HCT116 (cell line): ENCODE measurements at regions not wholly inside any gene's neighbourhood (a gene's known extent, or its start where the extent isn't known, plus 50 kb on each side); places are given as distances from the start of the nearest gene placed in this dataset.

Source experiments
- ATAC-seq: fragments of 200-7000 bp; cut with Tn5 transposase; 2 replicates; pipeline ENCODE4 v1.9.1; 2020; ENCODE audit warnings: mild to moderate bottlenecking, moderate library complexity
- BruUV-seq: library from RNA; stranded (reverse); fragments of 400-500 nt; replicated peaks from 2 replicates; lab custom pipeline; 2021; lab: Mats Ljungman, UMichigan
- CTCF ChIA-PET: fragments of 300-600 bp; sonication (Branson Sonifier 250); formaldehyde crosslinking; loops from one replicate; lab custom pipeline; 2021; ENCODE audit warnings: antibody characterized with exemption; lab: Charles Lee
- POLR2A ChIA-PET: fragments of 300-600, 350-600 bp; sonication (Branson Sonifier 250); formaldehyde crosslinking; loops from one replicate; lab custom pipeline; 2021; ENCODE audit warnings: antibody characterized with exemption; lab: Charles Lee
- RAD21 ChIA-PET, 2 experiments: fragments of 300-600 bp; sonication (Branson Sonifier 250); formaldehyde crosslinking; loops; one replicate each; lab custom pipeline; 2023; ENCODE audit warnings: low total read pairs in 2 of 2; ENCODE audit not compliant: uncharacterized antibody in 2 of 2, unreplicated experiment in 2 of 2, low non-redundant PET in 1 of 2; lab: Charles Lee
- DNase-seq: peaks from one replicate; pipeline ENCODE4 v3.0.0-alpha.2; 2010; ENCODE audit warnings: low read depth, low spot score
- H2AFZ ChIP-seq: fragments of 200-600 bp; shearing (Covaris generic), sonication (generic); 2 replicates; pipeline ENCODE4 v1.6.1; 2017; ENCODE audit warnings: low read depth, mixed run types, mixed read lengths, antibody characterized with exemption, low read length; ENCODE audit not compliant: poor library complexity, severe bottlenecking
- H3K27ac ChIP-seq: 2 replicates; pipeline ENCODE4 v1.5.1; 2012; ENCODE audit warnings: low read depth, low read length
- H3K27me3 ChIP-seq: fragments of 200-600 bp; sonication (generic); 2 replicates; pipeline ENCODE4 v1.6.1; 2016; ENCODE audit warnings: mixed run types, low read length, mixed read lengths; ENCODE audit not compliant: insufficient read depth
- H3K36me3 ChIP-seq, 2 experiments: fragments of 200-500 bp in 1 of 2; fragments of 200-600 bp in 1 of 2; sonication (Bioruptor generic) in 1 of 2; sonication (generic) in 1 of 2; 2 replicates each; pipeline versions ENCODE4 v1.5.1 to v1.6.1; 2014 to 2016; ENCODE audit warnings: low read length in 2 of 2, inconsistent platforms in 1 of 2, mixed read lengths in 1 of 2, mixed run types in 1 of 2; ENCODE audit not compliant: insufficient read depth in 2 of 2, control insufficient read depth in 1 of 2
- H3K4me1 ChIP-seq, 2 experiments: fragments of 200-600 bp in 1 of 2; sonication (generic) in 1 of 2; 2 replicates each; pipeline versions ENCODE4 v1.5.1 to v1.6.1; 2012 to 2017; ENCODE audit warnings: low read length in 2 of 2, inconsistent platforms in 1 of 2, mild to moderate bottlenecking in 1 of 2, mixed read lengths in 1 of 2, mixed run types in 1 of 2, moderate library complexity in 1 of 2; ENCODE audit not compliant: insufficient read depth in 2 of 2, control insufficient read depth in 1 of 2
- H3K4me2 ChIP-seq: fragments of 200-600 bp; sonication (generic); 2 replicates; pipeline ENCODE4 v1.6.1; 2017; ENCODE audit warnings: mixed run types, low read length, mixed read lengths
- H3K4me3 ChIP-seq, 2 experiments: fragments of 200-600 bp in 1 of 2; sonication (generic) in 1 of 2; replicated peaks in 1 of 2; 2 replicates each; pipeline ENCODE4 v1.5.1; 2011 to 2016; ENCODE audit warnings: low read length in 2 of 2, control low read depth in 1 of 2, low read depth in 1 of 2, mild to moderate bottlenecking in 1 of 2, mixed read lengths in 1 of 2, mixed run types in 1 of 2
- H3K79me2 ChIP-seq: fragments of 200-600 bp; sonication (generic); 2 replicates; pipeline ENCODE4 v1.6.1; 2017; ENCODE audit warnings: mild to moderate bottlenecking, mixed run types, low read length, moderate library complexity, mixed read lengths; ENCODE audit not compliant: insufficient read depth
- H3K9ac ChIP-seq: fragments of 200-600 bp; sonication (generic); 2 replicates; pipeline ENCODE4 v1.6.1; 2016; ENCODE audit warnings: low read length, mixed read lengths
- H3K9me2 ChIP-seq: fragments of 200-600 bp; sonication (generic), shearing (Covaris generic); 2 replicates; pipeline ENCODE4 v1.6.1; 2017; ENCODE audit warnings: mixed run types, mild to moderate bottlenecking, moderate library complexity; ENCODE audit not compliant: insufficient read depth
- H3K9me3 ChIP-seq, 2 experiments: fragments of 200-500 bp in 1 of 2; fragments of 200-600 bp in 1 of 2; sonication (Bioruptor generic) in 1 of 2; sonication (generic) in 1 of 2; 2 replicates each; pipeline ENCODE4 v1.6.1; 2014 to 2017; ENCODE audit warnings: low read length in 2 of 2, mixed read lengths in 2 of 2, inconsistent platforms in 1 of 2, low read depth in 1 of 2, mild to moderate bottlenecking in 1 of 2, mixed run types in 1 of 2, moderate library complexity in 1 of 2; ENCODE audit not compliant: control insufficient read depth in 1 of 2, insufficient read depth in 1 of 2
- H4K20me1 ChIP-seq: fragments of 200-600 bp; sonication (generic), shearing (Covaris generic); 2 replicates; pipeline ENCODE4 v1.6.1; 2017; ENCODE audit warnings: mixed run types, mild to moderate bottlenecking, moderate library complexity; ENCODE audit not compliant: insufficient read depth
- CBX3 ChIP-seq: IDR thresholded peaks from 2 replicates; pipeline ENCODE4 v1.6.1; 2012; ENCODE audit warnings: low read depth
- EGR1 ChIP-seq: IDR thresholded peaks from 2 replicates; pipeline ENCODE4 v1.6.1; 2012; ENCODE audit warnings: low read depth
- ELF1 ChIP-seq: IDR thresholded peaks from 2 replicates; pipeline ENCODE4 v1.6.1; 2012; ENCODE audit warnings: low read depth, borderline replicate concordance
- EZH2 ChIP-seq: fragments of 200-600 bp; sonication (generic); IDR thresholded peaks from 2 replicates; pipeline ENCODE4 v1.6.1; 2017; ENCODE audit warnings: antibody characterized with exemption, mixed run types
- EZH2phosphoT487 ChIP-seq: fragments of 200-600 bp; IDR thresholded peaks from 2 replicates; pipeline ENCODE4 v1.6.1; 2018; ENCODE audit warnings: antibody characterized with exemption, borderline replicate concordance
- FOSL1 ChIP-seq: IDR thresholded peaks from 2 replicates; pipeline ENCODE4 v1.6.1; 2012; ENCODE audit warnings: low read depth
- MAX ChIP-seq: IDR thresholded peaks from 2 replicates; pipeline ENCODE4 v1.6.1; 2012
- POLR2AphosphoS5 ChIP-seq: IDR thresholded peaks from 2 replicates; pipeline ENCODE4 v1.6.1; 2011; ENCODE audit warnings: mild to moderate bottlenecking, low read depth, low read length, moderate library complexity
- RAD21 ChIP-seq: IDR thresholded peaks from 2 replicates; pipeline ENCODE4 v1.6.1; 2012; ENCODE audit warnings: low read depth, mild to moderate bottlenecking
- TCF7L2 ChIP-seq: IDR thresholded peaks from 2 replicates; pipeline ENCODE4 v1.7.0; 2011; ENCODE audit warnings: borderline replicate concordance, inconsistent platforms; ENCODE audit not compliant: insufficient read depth, insufficient read length; ENCODE audit errors: extremely low read depth
- YY1 ChIP-seq: IDR thresholded peaks from 2 replicates; pipeline ENCODE4 v1.6.1; 2011; ENCODE audit warnings: low read length, low read depth, moderate library complexity, mild to moderate bottlenecking; ENCODE audit not compliant: insufficient replicate concordance; ENCODE audit errors: extremely low read depth
- ZBTB33 ChIP-seq: IDR thresholded peaks from 2 replicates; pipeline ENCODE4 v1.6.1; 2011; ENCODE audit warnings: mild to moderate bottlenecking, low read length, moderate library complexity; ENCODE audit not compliant: insufficient replicate concordance; ENCODE audit errors: extremely low read depth
- ZNF274 ChIP-seq: fragments of 200-500 bp; sonication (Bioruptor generic); IDR thresholded peaks from 2 replicates; pipeline ENCODE4 v1.6.1; 2014; ENCODE audit warnings: mild to moderate bottlenecking, low read depth, low read length, inconsistent platforms
- intact Hi-C: fragments of 100-400 bp; cut with micrococcal nuclease; formaldehyde crosslinking; loops from 2 replicates; pipeline ENCODE4 v1.10.0; 2022

DNA sequence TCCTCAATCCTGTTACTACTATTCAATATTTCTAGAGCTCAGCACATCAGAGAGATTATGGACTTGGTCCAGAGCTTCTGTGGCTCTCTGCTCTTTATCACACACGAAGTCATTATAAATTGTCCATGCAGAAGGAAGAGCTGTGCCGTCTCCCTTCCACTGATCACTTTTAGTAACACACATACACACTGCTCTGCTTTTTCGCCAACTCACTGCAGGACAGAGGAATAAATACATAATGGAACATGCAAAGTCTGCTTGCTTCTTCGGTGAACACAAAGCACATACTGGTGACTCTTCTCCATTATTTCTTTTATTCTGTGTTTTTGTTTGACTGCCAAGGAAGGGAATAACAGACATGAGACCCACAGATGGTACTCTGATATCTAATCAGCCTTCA lies 1000.0 kb upstream of the TENM4 start (continued):
- no peak for TF ChIP-seq MAX

DNA sequence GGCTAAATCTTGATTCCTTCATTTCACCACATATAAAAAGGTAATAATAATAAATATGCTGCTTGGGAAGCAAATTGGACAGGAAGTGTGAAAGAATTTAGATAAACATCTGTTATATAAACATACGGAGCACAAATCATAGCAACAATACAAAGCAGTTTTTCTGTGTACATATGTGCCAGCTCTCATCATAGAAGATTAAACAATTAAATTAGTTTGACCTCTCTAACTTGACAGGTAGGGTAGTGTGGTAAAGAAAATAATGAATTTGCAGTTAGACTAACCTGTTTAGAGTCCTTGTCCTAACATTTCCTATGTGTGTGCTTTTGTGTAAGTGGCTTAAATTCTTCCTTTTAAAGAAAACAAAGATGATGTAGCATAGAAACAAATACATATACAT lies 995.7 kb upstream of the TENM4 start:
- Histone ChIP-seq H3K36me3 (no peaks in the 10 kb centered on the region), H3K4me1 (no peaks in the 10 kb centered on the region), H4K20me1 (no peaks in the 10 kb centered on the region), H3K9ac (no peak overlapping the region), H3K9me2 (no peaks in the 10 kb centered on the region), H3K27ac (no peak overlapping the region), H3K4me2 (no peak overlapping the region), H3K4me3 (no peak overlapping the region), H2AFZ (no peak overlapping the region), H3K9me3 (peaks cover 5 to 26% of the 10 kb centered on the region in 2 experiments; a peak in 2 of 4 replicates), H3K27me3 (no peaks in the 10 kb centered on the region), H3K79me2 (no peaks in the 10 kb centered on the region)
- DNase-seq (no peak), ATAC-seq (no peak)
- TF ChIP-seq YY1 (no peak), RAD21 (no peak), TCF7L2 (no peak), ZBTB33 (no peak), EZH2phosphoT487 (no peak), EZH2 (no peak), ELF1 (no peak), POLR2AphosphoS5 (no peak), FOSL1 (no peak), ZNF274 (no peak), CBX3 (no peak), EGR1 (no peak)
- RAD21 ChIA-PET = no interaction called here
- CTCF ChIA-PET = no interaction called here
- BruUV-seq = no TSS peak
- POLR2A ChIA-PET = no interaction called here
- intact Hi-C loops = no loop called here
